HepG2 (cell line): ENCODE measurements at regions not wholly inside any gene's neighbourhood (a gene's known extent, or its start where the extent isn't known, plus 50 kb on each side); places are given as distances from the start of the nearest gene placed in this dataset.

Experiments used
- ATAC-seq: fragments of 200-7000 bp; cut with Tn5 transposase; 3 replicates; pipeline ENCODE4 v1.9.1; 2020; ENCODE audit warnings: mild to moderate bottlenecking, moderate library complexity
- BruUV-seq: library from RNA; stranded (reverse); fragments of 400-500 nt; replicated peaks from 2 replicates; lab custom pipeline; 2021; lab: Mats Ljungman, UMichigan
- CTCF ChIA-PET: fragments of 300-600 bp; formaldehyde crosslinking; extraction: SDS; loops from one replicate; lab custom pipeline; 2021; ENCODE audit warnings: low total read pairs, inconsistent platforms, low intra/inter-chr PET ratio; lab: Yijun Ruan, JAX
- POLR2A ChIA-PET: fragments of 350-600 bp; sonication (Branson Sonifier 250); formaldehyde crosslinking; loops from one replicate; lab custom pipeline; 2020; ENCODE audit warnings: antibody characterized with exemption, inconsistent platforms; lab: Yijun Ruan, JAX
- DNase-seq: peaks from one replicate; pipeline ENCODE4 v3.0.0-alpha.2; 2015; ENCODE audit warnings: low spot score
- FAIRE-seq: peaks from 3 replicates; lab custom pipeline; 2011; peaks lifted over from hg19 to GRCh38; lab: Jason Lieb, UNC
- H2AFZ ChIP-seq: one replicate; pipeline ENCODE4 v1.6.1; 2011; ENCODE audit warnings: low read length, inconsistent platforms
- H3K27ac ChIP-seq: fragments of 300-600 bp; 3 replicates; pipeline ENCODE4 v1.8.0; 2011; ENCODE audit warnings: mixed run types, mild to moderate bottlenecking, mixed read lengths, low read length, inconsistent platforms; ENCODE audit not compliant: insufficient read depth; ENCODE audit errors: extremely low read length
- H3K27me3 ChIP-seq, 2 experiments: fragments of 200-600 bp in 1 of 2; 2 replicates in 1 of 2; 3 replicates in 1 of 2; pipeline versions ENCODE4 v1.6.0 to v1.8.0; 2011; ENCODE audit warnings: low read length in 2 of 2, mild to moderate bottlenecking in 2 of 2, moderate library complexity in 2 of 2, inconsistent platforms in 1 of 2; ENCODE audit not compliant: insufficient read depth in 2 of 2, control insufficient read depth in 1 of 2
- H3K36me3 ChIP-seq, 2 experiments: fragments of 200-600 bp in 1 of 2; replicated peaks in 1 of 2; 2 replicates in 1 of 2; 3 replicates in 1 of 2; pipeline versions ENCODE4 v1.5.1 to v1.8.0; 2011; ENCODE audit warnings: low read length in 2 of 2, inconsistent platforms in 1 of 2; ENCODE audit not compliant: insufficient read depth in 2 of 2, control insufficient read depth in 1 of 2
- H3K4me1 ChIP-seq: 2 replicates; pipeline ENCODE4 v1.5.1; 2012; ENCODE audit warnings: low read length, inconsistent platforms; ENCODE audit not compliant: insufficient read depth
- H3K4me2 ChIP-seq: 2 replicates; pipeline ENCODE4 v1.6.0; 2011; ENCODE audit warnings: low read depth, low read length, inconsistent platforms
- H3K4me3 ChIP-seq, 3 experiments: fragments of 200-600 bp in 1 of 3; sonication (generic), shearing (Covaris generic) in 1 of 3; replicated peaks in 1 of 3; 2 replicates each; pipeline ENCODE4 v1.5.1; 2011 to 2016; ENCODE audit warnings: low read length in 3 of 3, inconsistent platforms in 2 of 3, low read depth in 2 of 3, mild to moderate bottlenecking in 2 of 3, control low read depth in 1 of 3, mixed read lengths in 1 of 3; ENCODE audit not compliant: insufficient read depth in 1 of 3
- H3K79me2 ChIP-seq: one replicate; pipeline ENCODE4 v1.6.1; 2011; ENCODE audit warnings: low read length, inconsistent platforms; ENCODE audit not compliant: insufficient read depth
- H3K9ac ChIP-seq: 2 replicates; pipeline ENCODE4 v1.6.0; 2011; ENCODE audit warnings: mild to moderate bottlenecking, low read depth, low read length, inconsistent platforms; ENCODE audit not compliant: insufficient read depth
- H3K9me3 ChIP-seq: 2 replicates; pipeline ENCODE4 v1.5.1; 2012; ENCODE audit warnings: mild to moderate bottlenecking, low read length
- H4K20me1 ChIP-seq: 2 replicates; pipeline ENCODE4 v1.6.0; 2011; ENCODE audit warnings: inconsistent platforms, mild to moderate bottlenecking, low read length, moderate library complexity; ENCODE audit not compliant: insufficient read depth
- FOSL2 ChIP-seq: sonication (generic); formaldehyde crosslinking; IDR thresholded peaks from 2 replicates; pipeline ENCODE4 v1.4.0; 2020; ENCODE audit warnings: missing genetic modification reagents
- MAFG ChIP-seq: sonication (generic); formaldehyde crosslinking; IDR thresholded peaks from 2 replicates; pipeline ENCODE4 v1.5.1; 2020; ENCODE audit warnings: mild to moderate bottlenecking, missing genetic modification reagents
- MBNL3 ChIP-seq: fragments of 250-450 bp; sonication (Bioruptor Pico); conservative IDR thresholded peaks from 2 replicates; pipeline ENCODE4 v1.8.0; 2022; ENCODE audit warnings: mild to moderate bottlenecking, inconsistent platforms
- RXRB ChIP-seq: IDR thresholded peaks from 2 replicates; pipeline ENCODE4 v1.6.1; 2016; ENCODE audit warnings: borderline replicate concordance, missing genetic modification reagents, missing compliant biosample characterization
- SIX1 ChIP-seq: sonication (generic); formaldehyde crosslinking; IDR thresholded peaks from 2 replicates; pipeline ENCODE4 v1.4.0; 2020; ENCODE audit warnings: missing genetic modification reagents, borderline replicate concordance
- ZNF124 ChIP-seq: sonication (generic); formaldehyde crosslinking; IDR thresholded peaks from 2 replicates; pipeline ENCODE4 v1.4.0; 2020; ENCODE audit warnings: missing genetic modification reagents
- WGBS: methylation state at CpG from one replicate; pipeline ENCODE4 v1.1.6; 2017; ENCODE audit warnings: low lambda C conversion rate; 5-methylcytosine and 5-hydroxymethylcytosine counted together
- in situ Hi-C: cut with HindIII; loops from 2 replicates; pipeline ENCODE4 v1.10.0; 2017; ENCODE audit warnings: low pct_unique_long_range_greater_than_20kb; ENCODE audit not compliant: extremely low pct_ligation_motif_present
- intact Hi-C: fragments of 100-400 bp; cut with micrococcal nuclease; formaldehyde crosslinking; loops from one replicate; pipeline ENCODE4 v1.10.0; 2022; ENCODE audit not compliant: unreplicated experiment
- TF ChIP-seq, protein P1 (sequence below): sonication (generic); formaldehyde crosslinking; IDR thresholded peaks from 2 replicates; pipeline ENCODE4 v1.4.0; 2020; ENCODE audit warnings: missing genetic modification reagents; ENCODE audit errors: not compliant biosample characterization
- TF ChIP-seq, protein P2 (sequence below): sonication (generic); formaldehyde crosslinking; IDR thresholded peaks from 2 replicates; pipeline ENCODE4 v1.5.0; 2020; ENCODE audit warnings: mild to moderate bottlenecking, missing genetic modification reagents
- TF ChIP-seq, protein P3 (sequence below): sonication (generic); formaldehyde crosslinking; IDR thresholded peaks from 2 replicates; pipeline ENCODE4 v1.5.0; 2020; ENCODE audit warnings: missing genetic modification reagents, mild to moderate bottlenecking, borderline replicate concordance

DNA sequence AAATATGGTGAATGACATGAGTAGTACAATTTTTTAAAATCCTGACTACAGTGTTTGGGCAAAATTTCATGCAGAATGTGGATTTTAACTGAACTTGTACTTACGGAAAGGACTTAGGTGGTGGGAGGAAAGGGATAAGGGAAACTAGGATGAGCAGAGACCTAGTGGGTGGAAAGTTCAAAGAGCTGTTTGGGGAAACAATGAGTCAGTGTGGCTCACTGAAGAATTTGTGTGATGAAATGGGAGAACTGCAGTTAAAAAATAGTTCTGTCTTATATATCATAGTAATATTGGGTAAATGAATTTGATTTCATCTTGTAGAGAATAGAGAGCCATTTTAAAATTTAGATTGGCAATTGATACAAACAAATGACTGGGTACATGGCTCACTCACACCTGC lies 220.1 kb upstream of the CTAGE1 start:
- Histone ChIP-seq H3K4me2 (no peak overlapping the region), H3K79me2 (no peaks in the 10 kb centered on the region), H3K4me3 (no peak overlapping the region), H3K27me3 (no peaks in the 10 kb centered on the region), H3K9me3 (no peaks in the 10 kb centered on the region), H3K27ac (no peak overlapping the region), H3K9ac (no peak overlapping the region), H4K20me1 (no peaks in the 10 kb centered on the region), H3K36me3 (no peaks in the 10 kb centered on the region), H2AFZ (no peak overlapping the region), H3K4me1 (peaks cover 25% of the 10 kb centered on the region)
- 0% methylated on average over 1 of the region's 1 CpG for WGBS
- TF ChIP-seq MAFG (CRISPR knock-in tag): no peak
- TF ChIP-seq MBNL3: no peak
- TF ChIP-seq, protein P1, sequence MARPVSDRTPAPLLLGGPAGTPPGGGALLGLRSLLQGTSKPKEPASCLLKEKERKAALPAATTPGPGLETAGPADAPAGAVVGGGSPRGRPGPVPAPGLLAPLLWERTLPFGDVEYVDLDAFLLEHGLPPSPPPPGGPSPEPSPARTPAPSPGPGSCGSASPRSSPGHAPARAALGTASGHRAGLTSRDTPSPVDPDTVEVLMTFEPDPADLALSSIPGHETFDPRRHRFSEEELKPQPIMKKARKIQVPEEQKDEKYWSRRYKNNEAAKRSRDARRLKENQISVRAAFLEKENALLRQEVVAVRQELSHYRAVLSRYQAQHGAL (CRISPR knock-in tag): no peak
- TF ChIP-seq, protein P2, sequence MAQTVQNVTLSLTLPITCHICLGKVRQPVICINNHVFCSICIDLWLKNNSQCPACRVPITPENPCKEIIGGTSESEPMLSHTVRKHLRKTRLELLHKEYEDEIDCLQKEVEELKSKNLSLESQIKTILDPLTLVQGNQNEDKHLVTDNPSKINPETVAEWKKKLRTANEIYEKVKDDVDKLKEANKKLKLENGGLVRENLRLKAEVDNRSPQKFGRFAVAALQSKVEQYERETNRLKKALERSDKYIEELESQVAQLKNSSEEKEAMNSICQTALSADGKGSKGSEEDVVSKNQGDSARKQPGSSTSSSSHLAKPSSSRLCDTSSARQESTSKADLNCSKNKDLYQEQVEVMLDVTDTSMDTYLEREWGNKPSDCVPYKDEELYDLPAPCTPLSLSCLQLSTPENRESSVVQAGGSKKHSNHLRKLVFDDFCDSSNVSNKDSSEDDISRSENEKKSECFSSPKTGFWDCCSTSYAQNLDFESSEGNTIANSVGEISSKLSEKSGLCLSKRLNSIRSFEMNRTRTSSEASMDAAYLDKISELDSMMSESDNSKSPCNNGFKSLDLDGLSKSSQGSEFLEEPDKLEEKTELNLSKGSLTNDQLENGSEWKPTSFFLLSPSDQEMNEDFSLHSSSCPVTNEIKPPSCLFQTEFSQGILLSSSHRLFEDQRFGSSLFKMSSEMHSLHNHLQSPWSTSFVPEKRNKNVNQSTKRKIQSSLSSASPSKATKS: no peak
- TF ChIP-seq RXRB: no peak
- TF ChIP-seq, protein P3, sequence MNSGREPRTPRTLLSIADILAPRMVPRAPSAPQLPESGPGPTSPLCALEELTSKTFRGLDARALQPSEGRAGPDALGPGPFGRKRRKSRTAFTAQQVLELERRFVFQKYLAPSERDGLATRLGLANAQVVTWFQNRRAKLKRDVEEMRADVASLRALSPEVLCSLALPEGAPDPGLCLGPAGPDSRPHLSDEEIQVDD (CRISPR knock-in tag): no peak
- TF ChIP-seq ZNF124 (CRISPR knock-in tag): no peak
- TF ChIP-seq FOSL2 (CRISPR knock-in tag): peak; percentile 76
- no peak for TF ChIP-seq SIX1 (CRISPR knock-in tag)
- ChIA-PET POLR2A (no interaction called here), CTCF (no interaction called here)
- no peak for FAIRE-seq
- DNase-seq: peak; percentile 42
- ATAC-seq: peak; percentile 71
- intact Hi-C loops: loop anchor here (1.0 kb wide), 1 partner anchor 31 kb away; no protein-coding TSS in a partner anchor
- BruUV-seq: no TSS peak
- in situ Hi-C loops: no loop called here
